ENCODE measurements at regions not wholly inside any gene's neighbourhood (a gene's known extent, or its start where the extent isn't known, plus 50 kb on each side); places are given as distances from the start of the nearest gene placed in this dataset.

DNA sequence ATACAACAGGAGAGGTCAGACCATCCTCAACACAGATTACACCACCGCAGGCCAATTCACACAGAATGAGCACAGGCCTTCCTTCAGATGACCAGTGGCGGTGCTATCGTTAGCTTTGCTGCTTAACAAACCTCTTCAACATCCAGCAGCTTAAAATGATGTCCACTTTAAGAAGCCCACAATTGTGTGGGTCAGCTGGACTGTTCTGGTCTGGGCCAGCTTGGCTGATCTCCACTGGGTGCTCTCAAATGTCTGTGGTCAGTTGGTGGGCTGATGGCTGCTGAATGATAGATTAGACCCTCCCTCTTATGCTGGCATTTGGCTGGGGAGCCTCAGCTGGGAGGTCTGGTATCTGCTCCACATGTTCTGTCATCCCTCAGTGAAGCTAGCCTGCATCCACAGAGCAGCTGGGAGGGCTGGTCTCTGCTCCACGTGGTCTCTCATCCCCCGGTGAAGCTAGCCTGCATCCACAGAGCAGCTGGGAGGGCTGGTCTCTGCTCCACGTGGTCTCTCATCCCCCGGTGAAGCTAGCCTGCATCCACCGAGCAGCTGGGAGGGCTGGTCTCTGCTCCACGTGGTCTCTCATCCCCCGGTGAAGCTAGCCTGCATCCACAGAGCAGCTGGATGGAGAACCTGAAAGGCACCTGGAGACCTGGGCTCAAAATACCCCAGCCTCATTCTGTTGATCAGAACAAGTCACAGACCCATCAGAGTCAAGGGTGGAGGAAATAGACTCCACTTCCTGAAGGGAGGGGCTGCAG, 203.6 kb upstream of the DIO3 start:
- ChIA-PET POLR2A (ENCODE audit: low non-redundant PET) (no interaction called here), CTCF (no interaction called here)
- DNase-seq (ENCODE audit: low spot score) = no peak
- no peak overlapping the region for H3K27ac ChIP-seq
- TF ChIP-seq, protein P1, sequence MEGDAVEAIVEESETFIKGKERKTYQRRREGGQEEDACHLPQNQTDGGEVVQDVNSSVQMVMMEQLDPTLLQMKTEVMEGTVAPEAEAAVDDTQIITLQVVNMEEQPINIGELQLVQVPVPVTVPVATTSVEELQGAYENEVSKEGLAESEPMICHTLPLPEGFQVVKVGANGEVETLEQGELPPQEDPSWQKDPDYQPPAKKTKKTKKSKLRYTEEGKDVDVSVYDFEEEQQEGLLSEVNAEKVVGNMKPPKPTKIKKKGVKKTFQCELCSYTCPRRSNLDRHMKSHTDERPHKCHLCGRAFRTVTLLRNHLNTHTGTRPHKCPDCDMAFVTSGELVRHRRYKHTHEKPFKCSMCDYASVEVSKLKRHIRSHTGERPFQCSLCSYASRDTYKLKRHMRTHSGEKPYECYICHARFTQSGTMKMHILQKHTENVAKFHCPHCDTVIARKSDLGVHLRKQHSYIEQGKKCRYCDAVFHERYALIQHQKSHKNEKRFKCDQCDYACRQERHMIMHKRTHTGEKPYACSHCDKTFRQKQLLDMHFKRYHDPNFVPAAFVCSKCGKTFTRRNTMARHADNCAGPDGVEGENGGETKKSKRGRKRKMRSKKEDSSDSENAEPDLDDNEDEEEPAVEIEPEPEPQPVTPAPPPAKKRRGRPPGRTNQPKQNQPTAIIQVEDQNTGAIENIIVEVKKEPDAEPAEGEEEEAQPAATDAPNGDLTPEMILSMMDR (conservative IDR thresholded peaks at IDR 0.05; ENCODE audit: low read depth) = no peak

DNA sequence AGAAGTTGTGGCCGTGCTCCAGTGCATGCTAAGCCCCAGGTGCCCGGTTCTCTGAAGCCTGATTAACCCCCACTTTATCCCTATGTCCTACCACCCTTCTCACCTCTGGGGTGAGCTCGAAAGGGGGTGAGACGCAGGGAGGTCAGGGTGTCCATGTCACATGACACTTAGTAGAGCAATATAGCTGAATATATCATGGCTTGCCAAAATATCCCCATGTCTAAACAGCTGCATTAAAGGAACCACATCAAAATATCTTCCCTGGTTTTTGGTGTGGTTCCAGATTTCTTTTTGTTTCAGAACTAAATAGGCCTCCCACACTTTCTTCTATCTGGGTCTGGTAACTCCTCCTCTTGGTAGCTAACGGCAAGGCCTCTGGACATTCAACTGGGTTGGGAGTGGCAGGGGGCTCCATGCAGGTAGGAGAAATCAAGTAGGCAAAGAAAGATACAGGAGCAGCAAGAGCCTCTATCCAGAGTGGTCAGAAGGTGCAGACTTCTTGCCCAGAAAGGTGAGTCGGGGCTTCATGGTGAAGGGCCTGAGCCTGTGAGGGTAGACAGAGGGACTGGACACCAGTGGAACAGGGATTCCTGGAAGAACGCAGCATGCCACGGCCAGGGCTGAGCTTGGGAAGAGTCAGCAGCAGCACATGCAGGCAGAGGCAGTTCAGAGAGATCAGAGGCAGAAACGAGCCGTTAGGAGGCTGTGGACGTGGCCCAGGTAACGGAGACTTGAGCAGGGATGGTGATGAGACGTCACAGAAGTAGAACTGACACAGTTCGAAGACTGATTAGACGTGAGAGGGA, 202.8 kb upstream of the DIO3 start:
- ChIA-PET CTCF (no interaction called here), POLR2A (ENCODE audit: low non-redundant PET) (no interaction called here)
- no peak for DNase-seq (ENCODE audit: low spot score)
- H3K27ac ChIP-seq = no peak overlapping the region
- TF ChIP-seq, protein P1 (conservative IDR thresholded peaks at IDR 0.05; ENCODE audit: low read depth) = no peak

DNA sequence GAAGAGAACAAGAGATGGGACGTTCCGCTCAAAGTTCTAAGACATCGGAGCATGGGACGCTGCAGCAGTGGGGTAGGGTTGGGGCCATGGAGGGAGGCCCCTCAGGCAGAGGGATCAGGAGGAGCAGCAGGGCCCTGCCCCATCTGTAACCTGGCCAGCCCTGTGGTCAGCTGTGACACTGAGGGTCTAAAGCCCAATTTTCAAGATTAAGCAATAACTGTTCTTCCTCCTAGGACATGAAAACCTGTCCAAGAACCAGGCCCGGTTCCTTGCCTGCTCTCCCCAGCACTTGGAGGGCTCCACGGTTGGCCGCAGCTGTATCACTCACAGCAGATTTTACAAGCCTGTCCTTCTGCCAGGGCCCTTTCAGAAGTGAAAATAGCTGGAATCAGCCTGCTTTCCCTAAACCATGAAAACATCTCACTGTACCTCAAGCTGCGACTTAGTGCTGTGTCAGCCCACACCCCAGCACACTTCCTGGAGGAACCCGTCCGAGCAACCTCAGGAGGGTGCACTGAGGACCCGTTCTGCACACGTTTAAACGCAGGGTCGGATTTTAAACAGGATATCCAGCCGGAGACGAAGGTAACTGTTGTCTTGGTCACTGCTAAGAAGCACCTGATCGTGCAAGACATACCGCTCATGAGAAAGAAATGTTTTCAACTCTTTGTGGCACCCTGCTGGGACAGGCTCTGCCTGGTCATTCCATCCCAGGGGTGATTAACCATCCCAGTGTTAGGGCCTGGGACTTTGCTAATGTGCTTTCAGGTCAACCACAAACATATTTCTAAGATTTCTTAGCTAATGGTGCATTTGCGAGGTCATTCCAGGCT, 201.9 kb upstream of the DIO3 start:
- no peak for DNase-seq (ENCODE audit: low spot score)
- POLR2A ChIA-PET (ENCODE audit: low non-redundant PET) = no interaction called here
- H3K27ac ChIP-seq = no peak overlapping the region
- CTCF ChIA-PET = interaction anchor here (0.7 kb wide), 1 partner anchor 119 kb away, joined by 3 read pairs; no protein-coding TSS in a partner anchor
- TF ChIP-seq, protein P1 (conservative IDR thresholded peaks at IDR 0.05; ENCODE audit: low read depth) = no peak

DNA sequence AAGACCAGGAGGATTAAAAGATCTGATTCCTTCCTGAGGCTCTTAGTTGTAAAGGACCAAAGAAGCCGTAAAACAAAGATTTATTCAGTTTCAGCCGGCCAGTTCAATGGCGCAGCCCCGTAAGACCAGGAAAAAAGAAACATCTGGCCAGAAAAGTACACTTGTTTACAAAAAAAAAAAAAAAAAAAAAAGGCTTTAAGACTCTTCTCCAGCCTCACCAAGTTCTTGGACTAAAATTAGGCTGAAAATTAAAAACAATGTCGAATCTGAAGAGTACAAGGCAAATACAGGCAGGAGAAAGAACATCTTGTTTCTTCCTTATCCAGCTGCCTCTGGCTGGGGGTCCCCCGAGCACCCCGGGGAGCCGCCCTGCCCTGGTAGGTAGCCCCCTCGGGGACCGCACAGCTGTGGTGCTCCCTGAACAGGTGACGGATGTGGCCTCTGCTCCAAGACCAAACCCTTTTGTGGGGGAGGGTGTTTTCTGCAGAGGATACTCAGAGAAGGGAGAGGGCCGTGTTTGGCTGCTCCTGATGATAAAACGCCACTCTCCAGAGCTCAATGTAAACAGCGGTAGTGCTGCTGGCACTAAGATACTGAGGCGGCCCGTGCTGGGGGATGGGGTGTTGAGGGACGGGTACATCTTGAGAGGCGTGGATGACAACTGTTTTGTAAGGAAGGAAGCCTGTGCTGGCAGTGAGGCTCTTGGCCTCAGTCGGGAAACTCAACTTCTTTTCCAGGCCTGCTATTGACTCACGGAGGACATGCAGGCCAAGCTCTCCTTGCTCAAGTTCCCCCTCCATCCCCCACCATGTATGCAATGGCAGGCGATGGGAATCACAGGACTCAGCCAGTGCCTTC, 201.0 kb upstream of the DIO3 start:
- ChIA-PET CTCF (interaction anchor here (0.7 kb wide), 1 partner anchor 118 kb away, joined by 3 read pairs; no protein-coding TSS in a partner anchor), POLR2A (ENCODE audit: low non-redundant PET) (no interaction called here)
- TF ChIP-seq, protein P1 (conservative IDR thresholded peaks at IDR 0.05; ENCODE audit: low read depth) = no peak
- no peak overlapping the region for H3K27ac ChIP-seq
- DNase-seq (ENCODE audit: low spot score) = no peak

GRCh38 chr14:101361044-101361443, 200.3 kb upstream of the DIO3 start:
- DNase-seq (ENCODE audit: low spot score) = no peak
- ChIA-PET POLR2A (ENCODE audit: low non-redundant PET) (no interaction called here), CTCF (no interaction called here)
- no peak overlapping the region for H3K27ac ChIP-seq
- TF ChIP-seq, protein P1 (conservative IDR thresholded peaks at IDR 0.05; ENCODE audit: low read depth) = no peak

All from RWPE1 (cell line).